SU-DHL-6 (cell line): ENCODE measurements at regions not wholly inside any gene's neighbourhood (a gene's known extent, or its start where the extent isn't known, plus 50 kb on each side); places are given as distances from the start of the nearest gene placed in this dataset.

ENCODE experiments used
- H2AFZ ChIP-seq: fragments of 200-600 bp; sonication (generic); 2 replicates; pipeline ENCODE4 v1.6.1; 2014; ENCODE audit warnings: low read depth, mild to moderate bottlenecking, moderate library complexity, mixed read lengths, antibody characterized with exemption, low read length; ENCODE audit not compliant: severe bottlenecking
- H3F3A ChIP-seq: fragments of 200-600 bp; shearing (Covaris generic); 2 replicates; pipeline ENCODE4 v1.6.0; 2016; ENCODE audit warnings: antibody characterized with exemption, mild to moderate bottlenecking; ENCODE audit not compliant: insufficient read depth
- H3K27ac ChIP-seq: fragments of 200-600 bp; sonication (generic); 2 replicates; pipeline ENCODE4 v1.5.1; 2016; ENCODE audit warnings: low read depth, mild to moderate bottlenecking, low read length, moderate library complexity, mixed read lengths
- H3K27me3 ChIP-seq: fragments of 200-600 bp; sonication (generic), shearing (Covaris generic); 2 replicates; pipeline ENCODE4 v1.6.0; 2014; ENCODE audit warnings: mild to moderate bottlenecking, low read length
- H3K36me3 ChIP-seq: fragments of 200-600 bp; sonication (generic); 2 replicates; pipeline ENCODE4 v1.6.1; 2014; ENCODE audit warnings: mild to moderate bottlenecking, low read length, mixed read lengths
- H3K4me2 ChIP-seq: fragments of 300-600, 200-600 bp; shearing (Covaris generic), sonication (generic); 2 replicates; pipeline ENCODE4 v1.6.0; 2014; ENCODE audit warnings: low read length, low read depth, mild to moderate bottlenecking; ENCODE audit not compliant: poor library complexity, severe bottlenecking
- H3K4me3 ChIP-seq: fragments of 200-600 bp; sonication (generic); 2 replicates; pipeline ENCODE4 v1.5.1; 2014; ENCODE audit warnings: antibody characterized with exemption, low read length, mild to moderate bottlenecking, mixed read lengths; ENCODE audit not compliant: insufficient read depth, poor library complexity, severe bottlenecking
- H3K79me2 ChIP-seq: fragments of 200-600 bp; sonication (generic); 2 replicates; pipeline ENCODE4 v1.6.1; 2014; ENCODE audit warnings: mild to moderate bottlenecking, low read length, moderate library complexity; ENCODE audit not compliant: insufficient read depth
- H3K9ac ChIP-seq: fragments of 200-600 bp; sonication (generic); 2 replicates; pipeline ENCODE4 v1.7.0; 2014; ENCODE audit warnings: mild to moderate bottlenecking, low read length
- H3K9me2 ChIP-seq: fragments of 200-600 bp; sonication (generic); replicated peaks from 2 replicates; pipeline ENCODE4 v1.6.1; 2014; ENCODE audit warnings: low read length; ENCODE audit not compliant: insufficient read depth
- H3K9me3 ChIP-seq: fragments of 200-600 bp; sonication (generic); 2 replicates; pipeline ENCODE4 v1.6.1; 2014; ENCODE audit warnings: low read length, mixed read lengths; ENCODE audit not compliant: insufficient read depth
- H4K20me1 ChIP-seq: fragments of 200-600 bp; sonication (generic); 2 replicates; pipeline ENCODE4 v1.6.1; 2014; ENCODE audit warnings: low read depth, mild to moderate bottlenecking, antibody characterized with exemption, low read length, moderate library complexity, mixed read lengths
- EZH2phosphoT487 ChIP-seq: fragments of 200-600 bp; sonication (generic), shearing (Covaris generic); conservative IDR thresholded peaks from 2 replicates; pipeline ENCODE4 v1.6.1; 2018; ENCODE audit warnings: mild to moderate bottlenecking, antibody characterized with exemption, low read length, moderate library complexity, mixed read lengths
- TF ChIP-seq, protein P1 (sequence below): fragments of 200-600 bp; sonication (generic); IDR thresholded peaks from one replicate; pipeline ENCODE4 v1.5.1; 2017; ENCODE audit warnings: antibody characterized with exemption, mild to moderate bottlenecking, low read length, moderate library complexity; ENCODE audit not compliant: insufficient read depth, poor library complexity, severe bottlenecking

- no peaks in the 10 kb centered on the region for H3K27me3 ChIP-seq
- H4K20me1 ChIP-seq: no peaks in the 10 kb centered on the region
- H3K79me2 ChIP-seq: no peaks in the 10 kb centered on the region
- no peak overlapping the region for H3K9ac ChIP-seq
- TF ChIP-seq, protein P1, sequence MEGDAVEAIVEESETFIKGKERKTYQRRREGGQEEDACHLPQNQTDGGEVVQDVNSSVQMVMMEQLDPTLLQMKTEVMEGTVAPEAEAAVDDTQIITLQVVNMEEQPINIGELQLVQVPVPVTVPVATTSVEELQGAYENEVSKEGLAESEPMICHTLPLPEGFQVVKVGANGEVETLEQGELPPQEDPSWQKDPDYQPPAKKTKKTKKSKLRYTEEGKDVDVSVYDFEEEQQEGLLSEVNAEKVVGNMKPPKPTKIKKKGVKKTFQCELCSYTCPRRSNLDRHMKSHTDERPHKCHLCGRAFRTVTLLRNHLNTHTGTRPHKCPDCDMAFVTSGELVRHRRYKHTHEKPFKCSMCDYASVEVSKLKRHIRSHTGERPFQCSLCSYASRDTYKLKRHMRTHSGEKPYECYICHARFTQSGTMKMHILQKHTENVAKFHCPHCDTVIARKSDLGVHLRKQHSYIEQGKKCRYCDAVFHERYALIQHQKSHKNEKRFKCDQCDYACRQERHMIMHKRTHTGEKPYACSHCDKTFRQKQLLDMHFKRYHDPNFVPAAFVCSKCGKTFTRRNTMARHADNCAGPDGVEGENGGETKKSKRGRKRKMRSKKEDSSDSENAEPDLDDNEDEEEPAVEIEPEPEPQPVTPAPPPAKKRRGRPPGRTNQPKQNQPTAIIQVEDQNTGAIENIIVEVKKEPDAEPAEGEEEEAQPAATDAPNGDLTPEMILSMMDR: no peak
- no peak for TF ChIP-seq EZH2phosphoT487
- no peaks in the 10 kb centered on the region for H3K9me2 ChIP-seq
- no peaks in the 10 kb centered on the region for H3K9me3 ChIP-seq
- no peaks in the 10 kb centered on the region for H3K36me3 ChIP-seq
- no peaks in the 10 kb centered on the region for H3F3A ChIP-seq
- H3K27ac ChIP-seq: no peak overlapping the region
- no peak overlapping the region for H2AFZ ChIP-seq
- H3K4me2 ChIP-seq: no peak overlapping the region
- no peak overlapping the region for H3K4me3 ChIP-seq
Observed at GRCh38 chr17:10976401-10976800, 138.5 kb upstream of the PIRT start.

- H3K4me2 ChIP-seq: no peak overlapping the region
- H3K27me3 ChIP-seq: no peaks in the 10 kb centered on the region
- H3K9me3 ChIP-seq: no peaks in the 10 kb centered on the region
- no peak for TF ChIP-seq EZH2phosphoT487
- TF ChIP-seq, protein P1: no peak
- H3K36me3 ChIP-seq: no peaks in the 10 kb centered on the region
- H3F3A ChIP-seq: no peaks in the 10 kb centered on the region
- no peak overlapping the region for H3K4me3 ChIP-seq
- H3K9me2 ChIP-seq: no peaks in the 10 kb centered on the region
- no peak overlapping the region for H2AFZ ChIP-seq
- H3K27ac ChIP-seq: no peak overlapping the region
- no peaks in the 10 kb centered on the region for H4K20me1 ChIP-seq
- H3K9ac ChIP-seq: no peak overlapping the region
- H3K79me2 ChIP-seq: no peaks in the 10 kb centered on the region
Observed at GRCh38 chr17:10968007-10968406, 130.1 kb upstream of the PIRT start.

- no peaks in the 10 kb centered on the region for H3K9me2 ChIP-seq
- no peak overlapping the region for H3K4me2 ChIP-seq
- no peak overlapping the region for H3K27ac ChIP-seq
- no peaks in the 10 kb centered on the region for H3K9me3 ChIP-seq
- H4K20me1 ChIP-seq: no peaks in the 10 kb centered on the region
- no peak for TF ChIP-seq EZH2phosphoT487
- TF ChIP-seq, protein P1: no peak
- no peaks in the 10 kb centered on the region for H3K27me3 ChIP-seq
- H3K9ac ChIP-seq: no peak overlapping the region
- H2AFZ ChIP-seq: no peak overlapping the region
- no peaks in the 10 kb centered on the region for H3K79me2 ChIP-seq
- no peak overlapping the region for H3K4me3 ChIP-seq
- H3K36me3 ChIP-seq: no peaks in the 10 kb centered on the region
- H3F3A ChIP-seq: no peaks in the 10 kb centered on the region
Observed at GRCh38 chr17:10956821-10957220, 118.9 kb upstream of the PIRT start.
